ENCODE measurements at regions not wholly inside any gene's neighbourhood (a gene's known extent, or its start where the extent isn't known, plus 50 kb on each side); places are given as distances from the start of the nearest gene placed in this dataset.

- Histone ChIP-seq H3K27me3 (no peaks in the 10 kb centered on the region), H3K9me3 (no peaks in the 10 kb centered on the region), H3K36me3 (no peaks in the 10 kb centered on the region), H3K27ac (peak overlapping the region in 6 of 12 donors; percentile 15 to 70 (median 51)), H3K4me3 (peak overlapping the region in 5 of 12 donors; percentile 48 to 63 (median 56)), H3K4me1 (peaks cover 0 to 22% (median 6%) of the 10 kb centered on the region in 12 donors)
- intact Hi-C loops (cut with DNase I): no loop called here
- DNase-seq (peak in 2 of 5 donors; percentile 8), ATAC-seq (no peak)
- 88 to 91% (median 90%) methylated on average over 15 to 16 of the region's 16 CpGs for WGBS, 4 donors
- no peak for TF ChIP-seq CTCF (IDR thresholded peaks at IDR 0.05)
- TF ChIP-seq POLR2A (IDR thresholded peaks at IDR 0.05): no peak
Observed at GRCh38 chr9:129281506-129282145, 103.6 kb upstream of the IER5L start.

GRCh38 chr9:129280623-129281271 is 102.7 kb upstream of the IER5L start:
- intact Hi-C loops (cut with DNase I): no loop called here
- WGBS, 4 donors: 83 to 93% (median 89%) methylated on average over 7 to 8 of the region's 8 CpGs

GRCh38 chr9:129280236-129280622 is 102.2 kb upstream of the IER5L start:
- H3K9me3 ChIP-seq: no peaks in the 10 kb centered on the region
- TF ChIP-seq POLR2A (IDR thresholded peaks at IDR 0.05) (no peak), CTCF (IDR thresholded peaks at IDR 0.05) (no peak)
- H3K4me1 ChIP-seq: peaks cover 0 to 22% (median 6%) of the 10 kb centered on the region in 12 donors
- H3K36me3 ChIP-seq: no peaks in the 10 kb centered on the region
- 90 to 94% (median 91%) methylated on average over 8 of the region's 8 CpGs for WGBS, 4 donors
- no peak overlapping the region for H3K27ac ChIP-seq
- ATAC-seq (no peak), DNase-seq (peak in 1 of 5 donors; percentile 4)
- H3K4me3 ChIP-seq: no peak overlapping the region
- intact Hi-C loops (cut with DNase I): no loop called here
- H3K27me3 ChIP-seq: no peaks in the 10 kb centered on the region

More at GRCh38 chr9:129280623-129281271, 102.7 kb upstream of the IER5L start:
- TF ChIP-seq POLR2A (IDR thresholded peaks at IDR 0.05): no peak
- TF ChIP-seq CTCF (IDR thresholded peaks at IDR 0.05): no peak
- peaks cover 0 to 22% (median 6%) of the 10 kb centered on the region in 12 donors for H3K4me1 ChIP-seq
- DNase-seq: peak in 2 of 5 donors; percentile 3 to 14
- no peak overlapping the region for H3K27ac ChIP-seq
- H3K36me3 ChIP-seq: no peaks in the 10 kb centered on the region
- no peak for ATAC-seq
- H3K27me3 ChIP-seq: no peaks in the 10 kb centered on the region
- H3K9me3 ChIP-seq: no peaks in the 10 kb centered on the region
- no peak overlapping the region for H3K4me3 ChIP-seq

- Histone ChIP-seq H3K4me1 (peaks cover 0 to 26% (median 6%) of the 10 kb centered on the region in 12 donors), H3K9me3 (no peaks in the 10 kb centered on the region), H3K36me3 (no peaks in the 10 kb centered on the region), H3K27ac (no peak overlapping the region), H3K4me3 (no peak overlapping the region), H3K27me3 (no peaks in the 10 kb centered on the region)
- TF ChIP-seq POLR2A (IDR thresholded peaks at IDR 0.05) (no peak), CTCF (IDR thresholded peaks at IDR 0.05) (no peak)
- intact Hi-C loops (cut with DNase I): no loop called here
- WGBS, 4 donors: 77 to 85% (median 79%) methylated on average over 14 to 16 of the region's 16 CpGs
- ATAC-seq (no peak), DNase-seq (peak in 2 of 5 donors; percentile 3 to 15)
Observed at GRCh38 chr9:129278391-129279237, 100.6 kb upstream of the IER5L start.

Data from heart left ventricle (tissue), 16 donors.